Tibial artery (tissue), 4 donors: ENCODE measurements at regions not wholly inside any gene's neighbourhood (a gene's known extent, or its start where the extent isn't known, plus 50 kb on each side); places are given as distances from the start of the nearest gene placed in this dataset.

Source experiments
- DNase-seq, 2 donors: peaks; one replicate each; pipeline ENCODE4 v3.0.0-alpha.2; 2019
- H3K27ac ChIP-seq, 2 donors: fragments of 200-600 bp; sonication (generic) in 1 of 2; 1 replicate in 1 of 2; 2 replicates in 1 of 2; pipeline ENCODE4 v1.5.1; 2018 to 2019; ENCODE audit warnings: mild to moderate bottlenecking in 1 of 2
- H3K27me3 ChIP-seq, 2 donors: fragments of 200-600 bp; sonication (generic) in 1 of 2; one replicate each; pipeline versions ENCODE4 v1.5.1 to v1.6.0; 2016 to 2019
- H3K36me3 ChIP-seq, 3 donors: fragments of 200-600 bp; sonication (generic) in 2 of 3; one replicate each; pipeline ENCODE4 v1.5.1; 2016 to 2019; ENCODE audit warnings: mild to moderate bottlenecking in 2 of 3
- H3K4me1 ChIP-seq, 4 donors: fragments of 200-600 bp; sonication (generic) in 2 of 4; 1 replicate in 3 of 4; 2 replicates in 1 of 4; pipeline ENCODE4 v1.5.1; 2016 to 2019
- H3K4me3 ChIP-seq, 2 donors: fragments of 200-600 bp; sonication (generic) in 1 of 2; 1 replicate in 1 of 2; 2 replicates in 1 of 2; pipeline ENCODE4 v1.5.1; 2018 to 2019; ENCODE audit warnings: mild to moderate bottlenecking in 2 of 2
- H3K9me3 ChIP-seq, 3 donors: fragments of 200-600 bp; sonication (generic) in 1 of 3; one replicate each; pipeline ENCODE4 v1.5.1; 2016 to 2019
- CTCF ChIP-seq, 2 experiments: fragments of 200-600 bp in 1 of 2; fragments of 450-650 bp in 1 of 2; IDR thresholded peaks; one replicate each; pipeline ENCODE4 v1.5.1; 2017 to 2019; ENCODE audit warnings: antibody characterized with exemption in 2 of 2, mild to moderate bottlenecking in 1 of 2, moderate library complexity in 1 of 2
- intact Hi-C: fragments of 100-400 bp; cut with DNase I; formaldehyde crosslinking; loops from one replicate; pipeline ENCODE4 v1.15.0; 2023; ENCODE audit warnings: low total_unique reads

- Histone ChIP-seq H3K27ac (no peak overlapping the region), H3K4me3 (no peak overlapping the region), H3K27me3 (peaks cover 0 to 5% of the 10 kb centered on the region in 2 donors), H3K9me3 (no peaks in the 10 kb centered on the region), H3K36me3 (no peaks in the 10 kb centered on the region), H3K4me1 (no peaks in the 10 kb centered on the region)
- no peak for DNase-seq
- no peak for TF ChIP-seq CTCF (IDR thresholded peaks at IDR 0.05)
- intact Hi-C loops, result no loop called here
Measured at GRCh38 chr2:88865801-88866371, 174.4 kb downstream of the RPIA start.

- Histone ChIP-seq H3K27ac (no peak overlapping the region), H3K4me1 (no peaks in the 10 kb centered on the region), H3K27me3 (peaks cover 0 to 11% of the 10 kb centered on the region in 2 donors), H3K36me3 (no peaks in the 10 kb centered on the region), H3K4me3 (no peak overlapping the region), H3K9me3 (no peaks in the 10 kb centered on the region)
- DNase-seq, result no peak
- TF ChIP-seq CTCF (IDR thresholded peaks at IDR 0.05), result no peak
- intact Hi-C loops, result no loop called here
Measured at GRCh38 chr2:88866756-88867155, 175.3 kb downstream of the RPIA start.

- Histone ChIP-seq H3K4me1 (no peaks in the 10 kb centered on the region), H3K27me3 (peaks cover 0 to 13% of the 10 kb centered on the region in 2 donors), H3K36me3 (no peaks in the 10 kb centered on the region), H3K9me3 (no peaks in the 10 kb centered on the region), H3K27ac (no peak overlapping the region), H3K4me3 (no peak overlapping the region)
- DNase-seq, result no peak
- intact Hi-C loops, result no loop called here
- no peak for TF ChIP-seq CTCF (IDR thresholded peaks at IDR 0.05)
Measured at GRCh38 chr2:88868861-88869260, 177.4 kb downstream of the RPIA start.

GRCh38 chr2:88870267-88870839, 178.9 kb downstream of the RPIA start:
- Histone ChIP-seq H3K27me3 (peaks cover 0 to 13% of the 10 kb centered on the region in 2 donors), H3K4me1 (no peaks in the 10 kb centered on the region), H3K27ac (no peak overlapping the region), H3K36me3 (no peaks in the 10 kb centered on the region), H3K4me3 (no peak overlapping the region), H3K9me3 (no peaks in the 10 kb centered on the region)
- intact Hi-C loops, result no loop called here
- no peak for DNase-seq
- no peak for TF ChIP-seq CTCF (IDR thresholded peaks at IDR 0.05)

- H3K27me3 ChIP-seq, result peaks cover 0 to 9% of the 10 kb centered on the region in 2 donors
- no peaks in the 10 kb centered on the region for H3K36me3 ChIP-seq
- intact Hi-C loops, result no loop called here
- no peak overlapping the region for H3K27ac ChIP-seq
- H3K9me3 ChIP-seq, result no peaks in the 10 kb centered on the region
- DNase-seq, result no peak
- H3K4me3 ChIP-seq, result no peak overlapping the region
- TF ChIP-seq CTCF (IDR thresholded peaks at IDR 0.05), result no peak
- no peaks in the 10 kb centered on the region for H3K4me1 ChIP-seq
Measured at GRCh38 chr2:88871336-88871735, 179.9 kb downstream of the RPIA start.
